OCI-LY1 (cell line): ENCODE measurements at regions not wholly inside any gene's neighbourhood (a gene's known extent, or its start where the extent isn't known, plus 50 kb on each side); places are given as distances from the start of the nearest gene placed in this dataset.

Experiments
- H2AFZ ChIP-seq: fragments of 200-600 bp; sonication (generic), shearing (Covaris generic); 2 replicates; pipeline ENCODE4 v1.6.0; 2014; ENCODE audit warnings: antibody characterized with exemption, mild to moderate bottlenecking, low read length
- H3F3A ChIP-seq: fragments of 200-600 bp; sonication (generic), shearing (Covaris generic); 2 replicates; pipeline ENCODE4 v1.6.0; 2014; ENCODE audit warnings: mild to moderate bottlenecking, antibody characterized with exemption, low read length, moderate library complexity; ENCODE audit not compliant: insufficient read depth
- H3K27ac ChIP-seq: fragments of 200-600 bp; sonication (generic); 2 replicates; pipeline ENCODE4 v1.5.1; 2014; ENCODE audit warnings: low read length, mixed run types, mild to moderate bottlenecking, low read depth; ENCODE audit not compliant: poor library complexity, severe bottlenecking
- H3K27me3 ChIP-seq: fragments of 200-600 bp; sonication (generic); 2 replicates; pipeline ENCODE4 v1.6.0; 2014; ENCODE audit warnings: antibody characterized with exemption, mild to moderate bottlenecking, low read length, moderate library complexity; ENCODE audit not compliant: insufficient read depth
- H3K36me3 ChIP-seq: fragments of 200-600 bp; sonication (generic); 2 replicates; pipeline ENCODE4 v1.6.1; 2014; ENCODE audit warnings: mild to moderate bottlenecking, antibody characterized with exemption, low read length, moderate library complexity, mixed read lengths; ENCODE audit not compliant: insufficient read depth
- H3K4me1 ChIP-seq: fragments of 200-600 bp; sonication (generic); 2 replicates; pipeline ENCODE4 v1.5.1; 2014; ENCODE audit warnings: mild to moderate bottlenecking, low read length, moderate library complexity; ENCODE audit not compliant: insufficient read depth, severe bottlenecking
- H3K4me2 ChIP-seq: fragments of 200-600 bp; sonication (generic), shearing (Covaris generic); 2 replicates; pipeline ENCODE4 v1.6.1; 2014; ENCODE audit warnings: low read length
- H3K4me3 ChIP-seq: fragments of 200-600 bp; sonication (generic); 2 replicates; pipeline ENCODE4 v1.5.1; 2014; ENCODE audit warnings: low read length, low read depth, mild to moderate bottlenecking, mixed read lengths; ENCODE audit not compliant: poor library complexity, severe bottlenecking
- H3K79me2 ChIP-seq: fragments of 200-600 bp; shearing (Covaris generic); 2 replicates; pipeline ENCODE4 v1.6.1; 2016; ENCODE audit warnings: mixed run types, low read length, mixed read lengths; ENCODE audit not compliant: insufficient read depth
- H3K9ac ChIP-seq: fragments of 200-600 bp; sonication (generic), shearing (Covaris generic); 2 replicates; pipeline ENCODE4 v1.6.1; 2014; ENCODE audit warnings: mild to moderate bottlenecking, low read length, mixed read lengths
- H3K9me2 ChIP-seq: fragments of 200-600 bp; sonication (generic), shearing (Covaris generic); 2 replicates; pipeline ENCODE4 v1.6.1; 2014; ENCODE audit warnings: low read depth, mild to moderate bottlenecking, low read length, mixed read lengths
- H3K9me3 ChIP-seq: fragments of 200-600 bp; shearing (Covaris generic); 2 replicates; pipeline ENCODE4 v1.6.1; 2014; ENCODE audit warnings: low read length, mixed read lengths
- H4K20me1 ChIP-seq: fragments of 200-600 bp; sonication (generic), shearing (Covaris generic); 2 replicates; pipeline ENCODE4 v1.6.0; 2016; ENCODE audit warnings: mild to moderate bottlenecking, low read length; ENCODE audit not compliant: insufficient read depth
- EZH2 ChIP-seq: fragments of 200-600 bp; sonication (generic), shearing (Covaris generic); IDR thresholded peaks from 2 replicates; pipeline ENCODE4 v1.8.0; 2017; ENCODE audit warnings: borderline replicate concordance, mixed run types, mild to moderate bottlenecking, antibody characterized with exemption, low read length, moderate library complexity, mixed read lengths
- TF ChIP-seq, protein P1 (sequence below): fragments of 200-600 bp; sonication (generic), shearing (Covaris generic); IDR thresholded peaks from 2 replicates; pipeline ENCODE4 v1.5.1; 2017; ENCODE audit warnings: mild to moderate bottlenecking, antibody characterized with exemption, low read length, moderate library complexity, mixed read lengths

DNA sequence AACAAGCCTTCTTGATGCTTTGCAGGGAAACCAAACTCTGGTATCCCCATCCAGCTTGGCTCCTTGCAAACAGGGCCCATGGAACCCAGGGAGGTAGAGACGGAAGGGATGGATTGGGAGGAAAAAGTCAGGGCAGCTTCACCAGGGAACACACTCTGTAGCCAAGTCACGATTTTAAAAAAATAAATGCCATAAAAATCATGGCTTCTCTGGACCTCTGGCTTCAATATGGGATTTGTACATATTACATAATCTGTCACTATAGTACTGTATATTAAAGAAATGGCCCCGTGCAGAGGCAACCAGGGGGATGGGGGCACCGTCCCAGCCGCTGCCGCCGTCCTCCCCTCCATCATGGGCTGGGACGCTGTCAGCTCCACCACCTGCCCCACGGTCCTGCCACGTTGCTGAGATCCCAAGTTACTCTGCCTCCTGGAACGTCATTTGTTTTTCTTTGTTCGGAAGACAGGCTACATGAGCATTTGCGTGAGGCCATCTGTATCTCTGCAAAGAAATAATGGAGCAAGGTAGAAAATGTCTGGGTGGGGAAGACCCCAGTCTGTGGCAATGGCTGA is 313.3 kb downstream of the ZNF536 start:
- Histone ChIP-seq H4K20me1 (no peaks in the 10 kb centered on the region), H3K9ac (no peak overlapping the region), H3K9me2 (no peaks in the 10 kb centered on the region), H3K4me1 (no peaks in the 10 kb centered on the region), H3K4me3 (no peak overlapping the region), H3F3A (no peaks in the 10 kb centered on the region), H3K4me2 (no peak overlapping the region), H3K27ac (no peak overlapping the region), H3K36me3 (no peaks in the 10 kb centered on the region), H3K9me3 (no peaks in the 10 kb centered on the region), H2AFZ (no peak overlapping the region), H3K79me2 (no peaks in the 10 kb centered on the region), H3K27me3 (no peaks in the 10 kb centered on the region)
- no peak for TF ChIP-seq EZH2
- TF ChIP-seq, protein P1, sequence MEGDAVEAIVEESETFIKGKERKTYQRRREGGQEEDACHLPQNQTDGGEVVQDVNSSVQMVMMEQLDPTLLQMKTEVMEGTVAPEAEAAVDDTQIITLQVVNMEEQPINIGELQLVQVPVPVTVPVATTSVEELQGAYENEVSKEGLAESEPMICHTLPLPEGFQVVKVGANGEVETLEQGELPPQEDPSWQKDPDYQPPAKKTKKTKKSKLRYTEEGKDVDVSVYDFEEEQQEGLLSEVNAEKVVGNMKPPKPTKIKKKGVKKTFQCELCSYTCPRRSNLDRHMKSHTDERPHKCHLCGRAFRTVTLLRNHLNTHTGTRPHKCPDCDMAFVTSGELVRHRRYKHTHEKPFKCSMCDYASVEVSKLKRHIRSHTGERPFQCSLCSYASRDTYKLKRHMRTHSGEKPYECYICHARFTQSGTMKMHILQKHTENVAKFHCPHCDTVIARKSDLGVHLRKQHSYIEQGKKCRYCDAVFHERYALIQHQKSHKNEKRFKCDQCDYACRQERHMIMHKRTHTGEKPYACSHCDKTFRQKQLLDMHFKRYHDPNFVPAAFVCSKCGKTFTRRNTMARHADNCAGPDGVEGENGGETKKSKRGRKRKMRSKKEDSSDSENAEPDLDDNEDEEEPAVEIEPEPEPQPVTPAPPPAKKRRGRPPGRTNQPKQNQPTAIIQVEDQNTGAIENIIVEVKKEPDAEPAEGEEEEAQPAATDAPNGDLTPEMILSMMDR = no peak

DNA sequence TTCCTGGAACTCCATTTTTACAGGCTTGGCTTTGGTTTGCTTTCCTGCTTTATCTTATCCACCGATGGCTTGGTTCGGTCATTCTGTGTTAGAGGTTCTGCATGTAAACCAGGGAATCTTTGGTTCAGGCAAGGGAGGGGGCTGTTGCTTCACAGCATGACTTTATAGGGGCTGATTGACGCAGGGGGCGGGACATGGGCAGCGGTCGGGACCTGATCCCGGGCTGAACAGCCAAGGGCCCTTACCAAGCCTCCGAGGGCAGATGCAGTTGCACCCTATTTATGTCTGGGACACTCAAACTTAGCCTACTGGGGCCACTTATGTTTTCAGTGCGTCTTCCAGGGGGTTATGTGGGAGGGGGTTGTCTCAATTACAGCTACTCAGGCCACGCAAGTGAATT is 312.4 kb downstream of the ZNF536 start:
- no peak overlapping the region for H2AFZ ChIP-seq
- no peaks in the 10 kb centered on the region for H3F3A ChIP-seq
- H3K4me3 ChIP-seq = no peak overlapping the region
- no peaks in the 10 kb centered on the region for H3K27me3 ChIP-seq
- H3K27ac ChIP-seq = no peak overlapping the region
- TF ChIP-seq, protein P1 = no peak
- TF ChIP-seq EZH2 = no peak
- H3K4me2 ChIP-seq = no peak overlapping the region
- H3K9me3 ChIP-seq = no peaks in the 10 kb centered on the region
- no peaks in the 10 kb centered on the region for H4K20me1 ChIP-seq
- no peak overlapping the region for H3K9ac ChIP-seq
- H3K9me2 ChIP-seq = no peaks in the 10 kb centered on the region
- no peaks in the 10 kb centered on the region for H3K4me1 ChIP-seq
- no peaks in the 10 kb centered on the region for H3K36me3 ChIP-seq
- H3K79me2 ChIP-seq = no peaks in the 10 kb centered on the region

- Histone ChIP-seq H3K9ac (no peak overlapping the region), H2AFZ (no peak overlapping the region), H3K27me3 (no peaks in the 10 kb centered on the region), H3K79me2 (no peaks in the 10 kb centered on the region), H4K20me1 (no peaks in the 10 kb centered on the region), H3K4me3 (no peak overlapping the region), H3K4me1 (no peaks in the 10 kb centered on the region), H3F3A (no peaks in the 10 kb centered on the region), H3K36me3 (no peaks in the 10 kb centered on the region), H3K9me3 (no peaks in the 10 kb centered on the region), H3K9me2 (no peaks in the 10 kb centered on the region), H3K27ac (no peak overlapping the region), H3K4me2 (no peak overlapping the region)
- TF ChIP-seq, protein P1 = peak; percentile 87
- no peak for TF ChIP-seq EZH2
Measured at GRCh38 chr19:30682999-30683536, 310.9 kb downstream of the ZNF536 start.
